ENCODE measurements at regions not wholly inside any gene's neighbourhood (a gene's known extent, or its start where the extent isn't known, plus 50 kb on each side); places are given as distances from the start of the nearest gene placed in this dataset.

- no peaks in the 10 kb centered on the region for H3K4me1 Mint-ChIP-seq
- DNase-seq (ENCODE audit: low spot score) = no peak
- no peaks in the 10 kb centered on the region for H3F3A ChIP-seq (ENCODE audit: low read depth)
These were observed 250.1 kb upstream of the TRPC7 start for GRCh38 chr5:136615251-136616119.

DNA sequence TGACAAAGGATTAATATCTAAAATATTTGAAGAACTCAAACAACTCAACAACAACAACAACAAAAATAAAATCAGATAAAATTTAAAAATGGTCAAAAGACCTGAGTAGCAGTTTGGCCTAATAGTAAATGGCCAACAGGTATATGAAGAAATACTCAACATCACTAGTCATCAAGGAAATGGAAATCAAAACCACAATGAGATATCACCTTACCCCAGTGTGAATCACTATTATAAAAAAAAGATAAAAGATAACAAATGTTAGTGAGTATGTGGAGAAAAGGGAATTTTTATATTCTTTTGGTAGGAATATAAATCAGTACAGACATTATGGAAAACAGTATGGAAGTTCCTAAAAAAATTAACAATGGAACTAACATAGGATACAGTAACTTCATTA is 247.9 kb upstream of the TRPC7 start:
- Histone ChIP-seq H3K9me3 (ENCODE audit: low read depth) (peaks cover 4% of the 10 kb centered on the region), H3K4me1 (no peaks in the 10 kb centered on the region), H2AFZ (replicated peaks) (no peak overlapping the region), H3K27me3 (no peaks in the 10 kb centered on the region), H4K20me1 (ENCODE audit: low read depth) (no peaks in the 10 kb centered on the region), H3K4me2 (no peak overlapping the region), H3K36me3 (no peaks in the 10 kb centered on the region), H3K79me2 (ENCODE audit: low read depth) (no peaks in the 10 kb centered on the region), H3K4me3 (no peak overlapping the region), H3F3A (ENCODE audit: low read depth) (no peaks in the 10 kb centered on the region), H3K9ac (no peak overlapping the region), H3K27ac (no peak overlapping the region)
- no peak overlapping the region for H3K4me3 Mint-ChIP-seq
- TF ChIP-seq CTCF (IDR thresholded peaks at IDR 0.05) (no peak), EZH2 (IDR thresholded peaks at IDR 0.05) (no peak), EZH2phosphoT487 (IDR thresholded peaks at IDR 0.05) (no peak)
- H3K36me3 Mint-ChIP-seq = no peaks in the 10 kb centered on the region
- no peak overlapping the region for H3K27ac Mint-ChIP-seq
- DNase-seq (ENCODE audit: low spot score) = no peak
- H3K27me3 Mint-ChIP-seq (ENCODE audit: insufficient read depth, low read depth) = no peaks in the 10 kb centered on the region
- no peaks in the 10 kb centered on the region for H3K9me3 Mint-ChIP-seq
- no peaks in the 10 kb centered on the region for H3K4me1 Mint-ChIP-seq

More at GRCh38 chr5:136615251-136616119, 250.1 kb upstream of the TRPC7 start:
- Histone ChIP-seq H3K36me3 (no peaks in the 10 kb centered on the region), H3K27me3 (no peaks in the 10 kb centered on the region), H3K27ac (no peak overlapping the region), H3K9ac (no peak overlapping the region), H4K20me1 (ENCODE audit: low read depth) (no peaks in the 10 kb centered on the region), H3K4me1 (no peaks in the 10 kb centered on the region), H3K9me3 (ENCODE audit: low read depth) (no peaks in the 10 kb centered on the region), H3K4me2 (no peak overlapping the region), H3K4me3 (no peak overlapping the region), H2AFZ (replicated peaks) (no peak overlapping the region), H3K79me2 (ENCODE audit: low read depth) (no peaks in the 10 kb centered on the region)
- Mint-ChIP-seq H3K36me3 (no peaks in the 10 kb centered on the region), H3K4me3 (no peak overlapping the region), H3K27ac (no peak overlapping the region), H3K27me3 (ENCODE audit: insufficient read depth, low read depth) (no peaks in the 10 kb centered on the region), H3K9me3 (no peaks in the 10 kb centered on the region)
- no peak for TF ChIP-seq EZH2 (IDR thresholded peaks at IDR 0.05)
- no peak for TF ChIP-seq CTCF (IDR thresholded peaks at IDR 0.05)
- no peak for TF ChIP-seq EZH2phosphoT487 (IDR thresholded peaks at IDR 0.05)

- Mint-ChIP-seq H3K27me3 (ENCODE audit: insufficient read depth, low read depth) (peaks cover 3% of the 10 kb centered on the region), H3K4me3 (no peak overlapping the region), H3K36me3 (peaks cover 3% of the 10 kb centered on the region), H3K27ac (no peak overlapping the region), H3K4me1 (no peaks in the 10 kb centered on the region), H3K9me3 (peaks cover 29% of the 10 kb centered on the region)
- H3K9me3 ChIP-seq (ENCODE audit: low read depth) = peaks cover 4% of the 10 kb centered on the region
- H3K9ac ChIP-seq = no peak overlapping the region
- no peaks in the 10 kb centered on the region for H3K36me3 ChIP-seq
- TF ChIP-seq EZH2 (IDR thresholded peaks at IDR 0.05) (no peak), EZH2phosphoT487 (IDR thresholded peaks at IDR 0.05) (no peak), CTCF (IDR thresholded peaks at IDR 0.05) (no peak)
- H3F3A ChIP-seq (ENCODE audit: low read depth) = no peaks in the 10 kb centered on the region
- no peaks in the 10 kb centered on the region for H4K20me1 ChIP-seq (ENCODE audit: low read depth)
- no peak overlapping the region for H3K27ac ChIP-seq
- H3K27me3 ChIP-seq = no peaks in the 10 kb centered on the region
- H3K4me2 ChIP-seq = no peak overlapping the region
- H3K4me3 ChIP-seq = no peak overlapping the region
- H3K79me2 ChIP-seq (ENCODE audit: low read depth) = no peaks in the 10 kb centered on the region
- DNase-seq (ENCODE audit: low spot score) = no peak
- H3K4me1 ChIP-seq = no peaks in the 10 kb centered on the region
- H2AFZ ChIP-seq (replicated peaks) = no peak overlapping the region
These were observed 240.3 kb upstream of the TRPC7 start for GRCh38 chr5:136605638-136606037.

Data from neural progenitor cell (in vitro differentiated cells).